H9 (cell line): ENCODE measurements at regions not wholly inside any gene's neighbourhood (a gene's known extent, or its start where the extent isn't known, plus 50 kb on each side); places are given as distances from the start of the nearest gene placed in this dataset.

Experiments
- DNase-seq: peaks from one replicate; pipeline ENCODE4 v3.0.0-alpha.2; 2017
- H2AFZ ChIP-seq: one replicate; pipeline ENCODE4 v1.6.1; 2013; ENCODE audit warnings: mild to moderate bottlenecking, low read length, control low read depth, moderate library complexity
- H2AK5ac ChIP-seq: 2 replicates; pipeline ENCODE4 v1.6.1; 2013; ENCODE audit warnings: low read length, control low read depth, mixed read lengths; ENCODE audit not compliant: insufficient read length
- H2BK120ac ChIP-seq: one replicate; pipeline ENCODE4 v1.6.1; 2013; ENCODE audit warnings: low read depth, mild to moderate bottlenecking, low read length, control low read depth, inconsistent platforms; ENCODE audit not compliant: poor library complexity, severe bottlenecking
- H2BK12ac ChIP-seq: 2 replicates; pipeline ENCODE4 v1.6.1; 2013; ENCODE audit warnings: low read length, control low read depth, mixed read lengths, low read depth; ENCODE audit not compliant: insufficient read length
- H2BK15ac ChIP-seq: 2 replicates; pipeline ENCODE4 v1.6.1; 2013; ENCODE audit warnings: low read depth, low read length, control low read depth
- H2BK20ac ChIP-seq: one replicate; pipeline ENCODE4 v1.6.1; 2013; ENCODE audit warnings: low read depth, mild to moderate bottlenecking, low read length, control low read depth, inconsistent platforms; ENCODE audit not compliant: poor library complexity, severe bottlenecking
- H2BK5ac ChIP-seq: 2 replicates; pipeline ENCODE4 v1.6.1; 2013; ENCODE audit warnings: low read length, control low read depth, mixed read lengths; ENCODE audit not compliant: insufficient read length
- H3K14ac ChIP-seq: 2 replicates; pipeline ENCODE4 v1.6.1; 2013; ENCODE audit warnings: low read length, control low read depth; ENCODE audit not compliant: insufficient read depth
- H3K18ac ChIP-seq: 2 replicates; pipeline ENCODE4 v1.6.1; 2013; ENCODE audit warnings: low read depth, mild to moderate bottlenecking, mixed read lengths, low read length, control low read depth; ENCODE audit not compliant: insufficient read length
- H3K23ac ChIP-seq: 2 replicates; pipeline ENCODE4 v1.6.1; 2013; ENCODE audit warnings: low read length, control low read depth, mixed read lengths, low read depth; ENCODE audit not compliant: insufficient read length
- H3K23me2 ChIP-seq: 2 replicates; pipeline ENCODE4 v1.6.1; 2013; ENCODE audit warnings: low read depth, mild to moderate bottlenecking, mixed read lengths, low read length, control low read depth; ENCODE audit not compliant: insufficient read length, poor library complexity, severe bottlenecking
- H3K27ac ChIP-seq: 2 replicates; pipeline ENCODE4 v1.5.1; 2013; ENCODE audit warnings: low read length, control low read depth, mixed read lengths, low read depth; ENCODE audit not compliant: insufficient read length
- H3K27me3 ChIP-seq: 2 replicates; pipeline ENCODE4 v1.6.1; 2013; ENCODE audit warnings: low read length, control low read depth, inconsistent platforms; ENCODE audit not compliant: insufficient read depth
- H3K4ac ChIP-seq: 2 replicates; pipeline ENCODE4 v1.6.1; 2013; ENCODE audit warnings: low read depth, mild to moderate bottlenecking, control low read depth, inconsistent platforms, low read length, moderate library complexity
- H3K4me1 ChIP-seq: 2 replicates; pipeline ENCODE4 v1.6.1; 2013; ENCODE audit warnings: low read length, control low read depth, inconsistent platforms; ENCODE audit not compliant: insufficient read depth
- H3K4me2 ChIP-seq: 2 replicates; pipeline ENCODE4 v1.6.1; 2013; ENCODE audit warnings: low read length, control low read depth, mixed read lengths; ENCODE audit not compliant: insufficient read length, insufficient read depth
- H3K56ac ChIP-seq: 2 replicates; pipeline ENCODE4 v1.6.1; 2013; ENCODE audit warnings: low read depth, mild to moderate bottlenecking, mixed read lengths, low read length, control low read depth; ENCODE audit not compliant: insufficient read length
- H3K79me1 ChIP-seq: 2 replicates; pipeline ENCODE4 v1.6.1; 2013; ENCODE audit warnings: low read depth, mild to moderate bottlenecking, moderate library complexity, low read length, control low read depth, inconsistent platforms; ENCODE audit not compliant: insufficient read depth, poor library complexity, severe bottlenecking
- H3K79me2 ChIP-seq: 2 replicates; pipeline ENCODE4 v1.6.1; 2013; ENCODE audit warnings: low read length, control low read depth, inconsistent platforms; ENCODE audit not compliant: insufficient read depth
- H3K9ac ChIP-seq: 2 replicates; pipeline ENCODE4 v1.6.1; 2013; ENCODE audit warnings: low read length, control low read depth, mixed read lengths; ENCODE audit not compliant: insufficient read length; ENCODE audit errors: extremely low read depth
- H3K9me3 ChIP-seq: one replicate; pipeline ENCODE4 v1.6.1; 2013; ENCODE audit warnings: low read depth, low read length, inconsistent platforms; ENCODE audit not compliant: control insufficient read depth
- H3T11ph ChIP-seq: one replicate; pipeline ENCODE4 v1.6.1; 2013; ENCODE audit warnings: mild to moderate bottlenecking, low read length, control low read depth, inconsistent platforms
- H4K20me1 ChIP-seq: one replicate; pipeline ENCODE4 v1.6.1; 2013; ENCODE audit not compliant: control insufficient read depth, insufficient read length, insufficient read depth
- H4K5ac ChIP-seq: 2 replicates; pipeline ENCODE4 v1.6.1; 2013; ENCODE audit warnings: low read depth, mild to moderate bottlenecking, mixed read lengths, low read length, control low read depth; ENCODE audit not compliant: insufficient read length
- H4K8ac ChIP-seq: replicated peaks from 2 replicates; pipeline ENCODE4 v1.6.1; 2013; ENCODE audit warnings: low read length, control low read depth, mixed read lengths, low read depth; ENCODE audit not compliant: insufficient read length
- H4K91ac ChIP-seq: 2 replicates; pipeline ENCODE4 v1.6.1; 2013; ENCODE audit warnings: low read depth, mild to moderate bottlenecking, moderate library complexity, mixed read lengths, low read length, control low read depth; ENCODE audit not compliant: insufficient read length
- H3K27ac Mint-ChIP-seq, 3 experiments: 2 replicates in 2 of 3; 3 replicates in 1 of 3; pipeline ENCODE4 v1.8.0; 2020 to 2021; ENCODE audit warnings: mixed read lengths in 3 of 3, mild to moderate bottlenecking in 1 of 3, moderate library complexity in 1 of 3
- H3K27me3 Mint-ChIP-seq: 2 replicates; pipeline ENCODE4 v1.8.0; 2021; ENCODE audit warnings: low read depth, mild to moderate bottlenecking, moderate library complexity, mixed read lengths
- H3K36me3 Mint-ChIP-seq, 3 experiments: 2 replicates in 2 of 3; 3 replicates in 1 of 3; pipeline ENCODE4 v1.8.0; 2020 to 2021; ENCODE audit warnings: low read depth in 3 of 3, mixed read lengths in 3 of 3; ENCODE audit not compliant: insufficient read depth in 1 of 3
- H3K4me1 Mint-ChIP-seq, 2 experiments: 2 replicates each; pipeline ENCODE4 v1.8.0; 2020; ENCODE audit warnings: mixed read lengths in 2 of 2
- H3K4me3 Mint-ChIP-seq, 2 experiments: 2 replicates in 1 of 2; 3 replicates in 1 of 2; pipeline ENCODE4 v1.8.0; 2020 to 2021; ENCODE audit warnings: mild to moderate bottlenecking in 2 of 2, mixed read lengths in 2 of 2, moderate library complexity in 1 of 2
- H3K9me3 Mint-ChIP-seq, 2 experiments: 2 replicates in 1 of 2; 3 replicates in 1 of 2; pipeline ENCODE4 v1.8.0; 2020; ENCODE audit warnings: mild to moderate bottlenecking in 2 of 2, mixed read lengths in 2 of 2, moderate library complexity in 1 of 2
- WGBS: extraction: QIAGEN DNeasy Blood & Tissue Kit; methylation state at CpG from one replicate; pipeline ENCODE4 v1.1.7; 2013; ENCODE audit warnings: missing lambda C conversion rate, low lambda C conversion rate, mixed read lengths; ENCODE audit not compliant: insufficient read length; ENCODE audit errors: extremely low coverage; 5-methylcytosine and 5-hydroxymethylcytosine counted together
- TF ChIP-seq, protein P1 (sequence below): fragments of 200-600 bp; sonication (generic); conservative IDR thresholded peaks from 3 replicates; pipeline ENCODE4 v1.8.0; 2021; ENCODE audit warnings: antibody characterized with exemption, mild to moderate bottlenecking

DNA sequence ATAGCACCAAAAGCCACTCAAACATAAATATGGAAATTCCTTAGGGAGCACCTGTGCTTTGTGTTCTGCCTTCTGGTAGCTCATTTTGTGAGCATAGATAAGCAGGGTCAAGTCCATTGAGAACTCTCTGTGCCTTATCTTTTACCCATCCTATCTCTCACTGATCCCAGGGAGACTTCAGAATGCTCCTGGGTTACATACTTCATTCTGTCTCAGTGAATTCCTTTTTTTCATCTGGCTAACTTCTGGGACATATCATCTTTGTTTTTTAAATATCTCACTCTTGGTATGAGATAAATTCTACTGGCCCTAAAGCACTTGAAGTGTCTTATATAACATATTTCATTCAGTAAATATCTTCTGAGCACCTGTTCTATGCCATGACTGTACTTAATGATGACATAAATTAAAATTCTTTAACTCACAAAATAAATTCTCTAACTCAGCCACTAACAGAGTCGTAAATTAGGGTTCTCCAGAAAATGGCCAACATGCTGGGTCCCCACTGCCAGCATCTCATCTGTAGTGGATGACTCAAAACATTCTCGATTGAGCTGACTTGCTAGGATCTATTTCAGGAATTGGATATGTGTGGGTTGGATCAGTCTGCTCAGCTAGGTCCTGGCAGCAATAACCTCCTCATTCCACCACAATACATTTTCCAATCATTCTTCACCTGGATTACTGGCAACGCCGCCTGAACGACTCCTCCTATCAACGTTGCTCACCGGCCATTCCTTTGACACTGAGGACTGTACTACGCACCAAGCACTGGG is 170.2 kb downstream of the FOXO1 start:
- Histone ChIP-seq H3K79me1 (no peaks in the 10 kb centered on the region), H2AFZ (no peak overlapping the region), H3K4me1 (peaks cover 6% of the 10 kb centered on the region; the same call in 1 of the 2 replicates), H2BK120ac (no peak overlapping the region), H3K27me3 (no peaks in the 10 kb centered on the region), H3K27ac (no peak overlapping the region), H2BK15ac (no peak overlapping the region), H4K91ac (no peak overlapping the region), H4K5ac (no peak overlapping the region), H4K8ac (no peak overlapping the region), H3K9ac (no peak overlapping the region), H3K4me2 (no peak overlapping the region), H2AK5ac (no peak overlapping the region), H3K14ac (no peak overlapping the region), H3K18ac (no peak overlapping the region), H4K20me1 (no peaks in the 10 kb centered on the region), H3K56ac (no peak overlapping the region), H3K23me2 (no peaks in the 10 kb centered on the region), H3K23ac (no peak overlapping the region), H2BK12ac (no peak overlapping the region), H2BK5ac (no peak overlapping the region), H3K79me2 (no peaks in the 10 kb centered on the region; the same call in 1 of the 2 replicates), H3T11ph (no peak overlapping the region), H2BK20ac (no peak overlapping the region), H3K9me3 (no peaks in the 10 kb centered on the region), H3K4ac (no peak overlapping the region)
- peaks cover 39 to 48% of the 10 kb centered on the region in 2 experiments for H3K4me1 Mint-ChIP-seq
- H3K27me3 Mint-ChIP-seq = no peaks in the 10 kb centered on the region
- no CpG with 5 or more reads among the region's 8 CpGs for WGBS
- no peak overlapping the region; a peak in 1 of 7 replicates for H3K27ac Mint-ChIP-seq
- TF ChIP-seq, protein P1, sequence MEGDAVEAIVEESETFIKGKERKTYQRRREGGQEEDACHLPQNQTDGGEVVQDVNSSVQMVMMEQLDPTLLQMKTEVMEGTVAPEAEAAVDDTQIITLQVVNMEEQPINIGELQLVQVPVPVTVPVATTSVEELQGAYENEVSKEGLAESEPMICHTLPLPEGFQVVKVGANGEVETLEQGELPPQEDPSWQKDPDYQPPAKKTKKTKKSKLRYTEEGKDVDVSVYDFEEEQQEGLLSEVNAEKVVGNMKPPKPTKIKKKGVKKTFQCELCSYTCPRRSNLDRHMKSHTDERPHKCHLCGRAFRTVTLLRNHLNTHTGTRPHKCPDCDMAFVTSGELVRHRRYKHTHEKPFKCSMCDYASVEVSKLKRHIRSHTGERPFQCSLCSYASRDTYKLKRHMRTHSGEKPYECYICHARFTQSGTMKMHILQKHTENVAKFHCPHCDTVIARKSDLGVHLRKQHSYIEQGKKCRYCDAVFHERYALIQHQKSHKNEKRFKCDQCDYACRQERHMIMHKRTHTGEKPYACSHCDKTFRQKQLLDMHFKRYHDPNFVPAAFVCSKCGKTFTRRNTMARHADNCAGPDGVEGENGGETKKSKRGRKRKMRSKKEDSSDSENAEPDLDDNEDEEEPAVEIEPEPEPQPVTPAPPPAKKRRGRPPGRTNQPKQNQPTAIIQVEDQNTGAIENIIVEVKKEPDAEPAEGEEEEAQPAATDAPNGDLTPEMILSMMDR = no peak
- H3K4me3 Mint-ChIP-seq = no peak overlapping the region
- no peaks in the 10 kb centered on the region for H3K9me3 Mint-ChIP-seq
- DNase-seq = no peak
- no peaks in the 10 kb centered on the region for H3K36me3 Mint-ChIP-seq
